ENCODE measurements at regions not wholly inside any gene's neighbourhood (a gene's known extent, or its start where the extent isn't known, plus 50 kb on each side); places are given as distances from the start of the nearest gene placed in this dataset.

GRCh38 chr4:111933703-111934102 is 211.6 kb upstream of the FAM241A start:
- no peak for TF ChIP-seq CTCF (IDR thresholded peaks at IDR 0.05; ENCODE audit: poor library complexity, severe bottlenecking)
- TF ChIP-seq EP300 (conservative IDR thresholded peaks at IDR 0.05; ENCODE audit: poor library complexity, severe bottlenecking) = no peak
- no peak for TF ChIP-seq RAD21 (conservative IDR thresholded peaks at IDR 0.05)
- TF ChIP-seq TAF1 (IDR thresholded peaks at IDR 0.05; ENCODE audit: low read depth) = no peak
- no peak for TF ChIP-seq REST (IDR thresholded peaks at IDR 0.05; ENCODE audit: borderline replicate concordance)
- no peak for TF ChIP-seq POLR2AphosphoS5 (IDR thresholded peaks at IDR 0.05)
- no peak for TF ChIP-seq EZH2 (IDR thresholded peaks at IDR 0.05; ENCODE audit: borderline replicate concordance, insufficient read depth, low read length, poor library complexity, severe bottlenecking)
- TF ChIP-seq SMC3 (conservative IDR thresholded peaks at IDR 0.05; ENCODE audit: poor library complexity) = no peak
